Lower lobe of right lung (tissue), 2 donors: ENCODE measurements at regions not wholly inside any gene's neighbourhood (a gene's known extent, or its start where the extent isn't known, plus 50 kb on each side); places are given as distances from the start of the nearest gene placed in this dataset.

Source experiments
- ATAC-seq, 2 donors: fragments of 200-7000 bp; cut with Tn5 transposase; one replicate each; pipeline ENCODE4 v1.9.1; 2020 to 2022; ENCODE audit warnings: mild to moderate bottlenecking in 2 of 2, moderate library complexity in 2 of 2
- DNase-seq: peaks from one replicate; pipeline ENCODE4 v3.0.0-alpha.2; 2020
- H3K27ac ChIP-seq: fragments of 200-600 bp; one replicate; pipeline ENCODE4 v1.8.0; 2022
- H3K27me3 ChIP-seq: fragments of 200-600 bp; one replicate; pipeline ENCODE4 v1.8.0; 2022; ENCODE audit warnings: low read depth
- H3K36me3 ChIP-seq: fragments of 200-600 bp; one replicate; pipeline ENCODE4 v1.8.0; 2022; ENCODE audit warnings: mild to moderate bottlenecking
- H3K4me1 ChIP-seq: fragments of 200-600 bp; one replicate; pipeline ENCODE4 v1.8.0; 2022
- H3K4me3 ChIP-seq: fragments of 200-600 bp; one replicate; pipeline ENCODE4 v1.8.0; 2022; ENCODE audit warnings: mild to moderate bottlenecking
- H3K9me3 ChIP-seq: fragments of 200-600 bp; one replicate; pipeline ENCODE4 v1.8.0; 2022
- intact Hi-C: fragments of 100-400 bp; cut with DNase I; formaldehyde crosslinking; loops from one replicate; pipeline ENCODE4 v1.11.0; 2022
- TF ChIP-seq, protein P1 (sequence below): fragments of 200-600 bp; IDR thresholded peaks from one replicate; pipeline ENCODE4 v1.8.0; 2022; ENCODE audit warnings: antibody characterized with exemption, mild to moderate bottlenecking
- donor health status: DM: no; HTN: yes; CAD: no; lungs with severe emphysema.

- Histone ChIP-seq H3K27ac (no peak overlapping the region), H3K36me3 (no peaks in the 10 kb centered on the region), H3K4me1 (no peaks in the 10 kb centered on the region), H3K4me3 (no peak overlapping the region), H3K9me3 (peaks cover 5% of the 10 kb centered on the region), H3K27me3 (no peaks in the 10 kb centered on the region)
- intact Hi-C loops: no loop called here
- no peak for DNase-seq
- TF ChIP-seq, protein P1, sequence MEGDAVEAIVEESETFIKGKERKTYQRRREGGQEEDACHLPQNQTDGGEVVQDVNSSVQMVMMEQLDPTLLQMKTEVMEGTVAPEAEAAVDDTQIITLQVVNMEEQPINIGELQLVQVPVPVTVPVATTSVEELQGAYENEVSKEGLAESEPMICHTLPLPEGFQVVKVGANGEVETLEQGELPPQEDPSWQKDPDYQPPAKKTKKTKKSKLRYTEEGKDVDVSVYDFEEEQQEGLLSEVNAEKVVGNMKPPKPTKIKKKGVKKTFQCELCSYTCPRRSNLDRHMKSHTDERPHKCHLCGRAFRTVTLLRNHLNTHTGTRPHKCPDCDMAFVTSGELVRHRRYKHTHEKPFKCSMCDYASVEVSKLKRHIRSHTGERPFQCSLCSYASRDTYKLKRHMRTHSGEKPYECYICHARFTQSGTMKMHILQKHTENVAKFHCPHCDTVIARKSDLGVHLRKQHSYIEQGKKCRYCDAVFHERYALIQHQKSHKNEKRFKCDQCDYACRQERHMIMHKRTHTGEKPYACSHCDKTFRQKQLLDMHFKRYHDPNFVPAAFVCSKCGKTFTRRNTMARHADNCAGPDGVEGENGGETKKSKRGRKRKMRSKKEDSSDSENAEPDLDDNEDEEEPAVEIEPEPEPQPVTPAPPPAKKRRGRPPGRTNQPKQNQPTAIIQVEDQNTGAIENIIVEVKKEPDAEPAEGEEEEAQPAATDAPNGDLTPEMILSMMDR: no peak
- ATAC-seq: no peak
Observed at GRCh38 chr3:110293660-110294059, 778.0 kb upstream of the NECTIN3 start.

DNA sequence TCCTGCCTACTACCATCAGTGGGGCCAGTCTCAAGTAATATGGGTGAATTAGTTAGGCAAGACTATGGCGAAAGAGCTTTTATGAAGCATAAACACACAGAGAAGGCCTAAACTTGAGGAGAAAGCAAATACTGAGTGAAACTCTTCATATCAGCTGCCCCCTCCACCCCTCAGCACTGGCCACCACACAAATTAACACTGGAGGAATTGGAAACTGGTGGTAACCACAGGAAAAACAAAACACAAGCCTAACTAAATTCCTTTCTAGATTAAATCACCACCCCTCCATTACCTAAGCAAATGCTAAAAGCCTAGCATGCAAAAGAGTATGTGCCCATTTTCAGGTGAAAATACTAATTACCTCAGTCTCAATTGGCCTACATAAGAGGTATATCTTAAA is 774.7 kb upstream of the NECTIN3 start:
- TF ChIP-seq, protein P1: no peak
- intact Hi-C loops: no loop called here
- ATAC-seq (peak; percentile 76 to 77), DNase-seq (peak; percentile 28)
- H3K27ac ChIP-seq: no peak overlapping the region
- H3K4me1 ChIP-seq: no peaks in the 10 kb centered on the region
- H3K36me3 ChIP-seq: no peaks in the 10 kb centered on the region
- H3K27me3 ChIP-seq: no peaks in the 10 kb centered on the region
- H3K9me3 ChIP-seq: peaks cover 5% of the 10 kb centered on the region
- H3K4me3 ChIP-seq: no peak overlapping the region

DNA sequence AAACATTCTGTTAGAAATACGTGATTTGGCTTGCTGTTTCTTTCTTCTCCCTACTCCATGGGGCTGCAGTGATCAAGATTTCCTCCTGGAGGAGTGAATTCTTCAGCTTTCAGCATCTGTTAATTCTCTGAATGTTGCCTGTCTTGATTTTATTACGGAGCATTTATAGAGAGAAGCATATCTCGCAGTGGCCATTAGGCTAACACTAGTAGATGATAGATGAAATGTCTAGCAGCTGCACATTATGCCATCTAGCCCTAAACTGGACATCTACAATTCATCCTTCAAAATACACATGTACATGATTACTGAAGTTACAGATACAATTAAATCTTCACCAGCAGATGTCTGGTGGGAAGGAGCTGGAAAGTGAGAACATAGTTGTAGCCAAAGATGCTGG is 769.8 kb upstream of the NECTIN3 start:
- H3K4me1 ChIP-seq: no peaks in the 10 kb centered on the region
- no peak overlapping the region for H3K27ac ChIP-seq
- ATAC-seq (no peak), DNase-seq (no peak)
- H3K36me3 ChIP-seq: no peaks in the 10 kb centered on the region
- TF ChIP-seq, protein P1: no peak
- H3K9me3 ChIP-seq: no peaks in the 10 kb centered on the region
- no peaks in the 10 kb centered on the region for H3K27me3 ChIP-seq
- intact Hi-C loops: no loop called here
- H3K4me3 ChIP-seq: no peak overlapping the region

- TF ChIP-seq, protein P1: no peak
- no peaks in the 10 kb centered on the region for H3K36me3 ChIP-seq
- no peak overlapping the region for H3K4me3 ChIP-seq
- no peak overlapping the region for H3K27ac ChIP-seq
- intact Hi-C loops: no loop called here
- no peaks in the 10 kb centered on the region for H3K4me1 ChIP-seq
- ATAC-seq: no peak
- no peaks in the 10 kb centered on the region for H3K9me3 ChIP-seq
- DNase-seq: no peak
- H3K27me3 ChIP-seq: no peaks in the 10 kb centered on the region
Observed at GRCh38 chr3:110307065-110307809, 764.4 kb upstream of the NECTIN3 start.

DNA sequence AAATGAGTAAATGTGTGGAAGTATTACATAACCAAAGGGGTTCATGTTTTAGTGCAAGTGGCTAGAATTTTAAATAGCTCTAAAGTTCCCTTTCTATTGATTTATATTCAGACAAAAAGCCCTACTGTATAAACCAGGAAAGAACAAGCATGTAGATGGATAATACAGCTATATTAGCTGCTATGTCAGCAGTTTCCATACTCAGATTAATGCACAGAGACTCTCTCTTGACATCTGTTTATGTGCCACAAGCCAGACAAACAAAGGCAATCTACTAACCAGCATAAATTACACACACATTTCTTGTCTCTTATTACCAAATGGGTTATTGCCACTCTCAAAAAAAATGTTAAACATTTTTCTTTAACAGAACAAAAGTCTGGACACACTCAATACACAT is 760.1 kb upstream of the NECTIN3 start:
- intact Hi-C loops: no loop called here
- DNase-seq: no peak

More for the DNA sequence above, 760.1 kb upstream of the NECTIN3 start:
- Histone ChIP-seq H3K4me3 (no peak overlapping the region), H3K27ac (no peak overlapping the region), H3K9me3 (no peaks in the 10 kb centered on the region), H3K27me3 (no peaks in the 10 kb centered on the region), H3K4me1 (no peaks in the 10 kb centered on the region), H3K36me3 (no peaks in the 10 kb centered on the region)
- no peak for ATAC-seq
- TF ChIP-seq, protein P1: no peak
